Bronchial epithelial cell (primary cell): ENCODE measurements at regions not wholly inside any gene's neighbourhood (a gene's known extent, or its start where the extent isn't known, plus 50 kb on each side); places are given as distances from the start of the nearest gene placed in this dataset.

Source experiments
- DNase-seq: peaks from one replicate; pipeline ENCODE4 v3.0.0-alpha.2; 2010; ENCODE audit warnings: low read depth
- FAIRE-seq: peaks from 2 replicates; lab custom pipeline; 2011; peaks lifted over from hg19 to GRCh38; lab: Jason Lieb, UNC
- H3K27me3 ChIP-seq: 2 replicates; pipeline ENCODE4 v1.5.1; 2011; ENCODE audit warnings: low read length; ENCODE audit not compliant: control insufficient read depth, insufficient read depth
- H3K36me3 ChIP-seq: 2 replicates; pipeline ENCODE4 v1.5.1; 2011; ENCODE audit warnings: low read length; ENCODE audit not compliant: control insufficient read depth, insufficient read depth
- H3K4me3 ChIP-seq: 2 replicates; pipeline ENCODE4 v1.5.1; 2011; ENCODE audit warnings: mild to moderate bottlenecking, low read depth, low read length, control low read depth
- TF ChIP-seq, protein P1 (sequence below): IDR thresholded peaks from 2 replicates; pipeline ENCODE4 v1.5.1; 2011; ENCODE audit warnings: mild to moderate bottlenecking, moderate library complexity, low read length, control low read depth, inconsistent platforms; ENCODE audit not compliant: insufficient read depth, severe bottlenecking

DNA sequence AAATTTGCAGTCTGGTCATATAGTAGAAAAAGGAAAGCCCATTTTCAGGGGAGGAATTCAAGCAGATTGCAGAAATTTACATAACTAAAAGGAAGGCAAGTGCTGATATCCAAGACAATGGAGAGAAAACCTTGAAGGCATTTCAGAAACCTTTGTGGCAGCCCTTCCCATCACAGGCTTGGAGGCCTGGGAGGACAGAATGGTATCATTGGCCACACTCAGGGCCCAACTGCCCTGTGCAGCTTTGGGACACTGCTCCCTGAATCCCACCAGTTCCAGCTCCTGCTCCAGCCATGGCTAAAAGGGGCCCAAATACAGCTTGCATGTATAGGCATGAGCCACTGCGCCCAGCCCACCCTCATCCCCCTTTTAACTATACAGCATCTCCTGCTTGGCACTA lies 81.1 kb upstream of the NYAP2 start:
- Histone ChIP-seq H3K27me3 (no peaks in the 10 kb centered on the region), H3K4me3 (no peak overlapping the region), H3K36me3 (no peaks in the 10 kb centered on the region)
- TF ChIP-seq, protein P1, sequence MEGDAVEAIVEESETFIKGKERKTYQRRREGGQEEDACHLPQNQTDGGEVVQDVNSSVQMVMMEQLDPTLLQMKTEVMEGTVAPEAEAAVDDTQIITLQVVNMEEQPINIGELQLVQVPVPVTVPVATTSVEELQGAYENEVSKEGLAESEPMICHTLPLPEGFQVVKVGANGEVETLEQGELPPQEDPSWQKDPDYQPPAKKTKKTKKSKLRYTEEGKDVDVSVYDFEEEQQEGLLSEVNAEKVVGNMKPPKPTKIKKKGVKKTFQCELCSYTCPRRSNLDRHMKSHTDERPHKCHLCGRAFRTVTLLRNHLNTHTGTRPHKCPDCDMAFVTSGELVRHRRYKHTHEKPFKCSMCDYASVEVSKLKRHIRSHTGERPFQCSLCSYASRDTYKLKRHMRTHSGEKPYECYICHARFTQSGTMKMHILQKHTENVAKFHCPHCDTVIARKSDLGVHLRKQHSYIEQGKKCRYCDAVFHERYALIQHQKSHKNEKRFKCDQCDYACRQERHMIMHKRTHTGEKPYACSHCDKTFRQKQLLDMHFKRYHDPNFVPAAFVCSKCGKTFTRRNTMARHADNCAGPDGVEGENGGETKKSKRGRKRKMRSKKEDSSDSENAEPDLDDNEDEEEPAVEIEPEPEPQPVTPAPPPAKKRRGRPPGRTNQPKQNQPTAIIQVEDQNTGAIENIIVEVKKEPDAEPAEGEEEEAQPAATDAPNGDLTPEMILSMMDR: no peak
- FAIRE-seq (no peak), DNase-seq (no peak)

- Histone ChIP-seq H3K27me3 (no peaks in the 10 kb centered on the region), H3K36me3 (no peaks in the 10 kb centered on the region), H3K4me3 (no peak overlapping the region)
- TF ChIP-seq, protein P1: no peak
- DNase-seq: no peak
- FAIRE-seq: no peak
Observed at GRCh38 chr2:225317186-225317585, 82.3 kb upstream of the NYAP2 start.

- DNase-seq (no peak), FAIRE-seq (no peak)
- H3K27me3 ChIP-seq: no peaks in the 10 kb centered on the region
- no peaks in the 10 kb centered on the region for H3K36me3 ChIP-seq
- no peak overlapping the region for H3K4me3 ChIP-seq
- TF ChIP-seq, protein P1: no peak
Observed at GRCh38 chr2:225310745-225311144, 88.8 kb upstream of the NYAP2 start.

- DNase-seq (no peak), FAIRE-seq (no peak)
- TF ChIP-seq, protein P1: no peak
- Histone ChIP-seq H3K36me3 (no peaks in the 10 kb centered on the region), H3K4me3 (no peak overlapping the region), H3K27me3 (no peaks in the 10 kb centered on the region)
Observed at GRCh38 chr2:225309516-225309915, 90.0 kb upstream of the NYAP2 start.

DNA sequence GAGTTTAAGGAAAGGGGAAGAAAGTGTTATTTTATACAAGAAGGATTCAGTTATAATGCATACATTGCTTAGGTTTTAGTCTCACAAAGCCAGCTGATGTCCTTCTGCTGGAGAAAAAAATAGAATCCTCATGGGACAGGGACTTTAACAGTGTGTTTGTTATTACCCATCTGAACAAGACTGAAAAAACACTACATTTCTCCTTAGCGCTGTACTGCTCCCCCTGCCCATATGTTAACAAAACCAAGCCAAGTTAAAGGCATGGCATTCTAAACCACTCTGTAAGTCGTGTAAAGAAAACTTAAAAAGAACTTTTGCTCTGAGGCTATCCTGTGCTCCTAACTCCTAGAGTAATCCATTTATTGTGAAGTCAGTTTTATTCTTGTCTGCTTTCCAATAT lies 102.6 kb upstream of the NYAP2 start:
- no peak for FAIRE-seq
- Histone ChIP-seq H3K4me3 (no peak overlapping the region), H3K36me3 (no peaks in the 10 kb centered on the region), H3K27me3 (no peaks in the 10 kb centered on the region)
- DNase-seq: no peak
- TF ChIP-seq, protein P1: no peak

DNA sequence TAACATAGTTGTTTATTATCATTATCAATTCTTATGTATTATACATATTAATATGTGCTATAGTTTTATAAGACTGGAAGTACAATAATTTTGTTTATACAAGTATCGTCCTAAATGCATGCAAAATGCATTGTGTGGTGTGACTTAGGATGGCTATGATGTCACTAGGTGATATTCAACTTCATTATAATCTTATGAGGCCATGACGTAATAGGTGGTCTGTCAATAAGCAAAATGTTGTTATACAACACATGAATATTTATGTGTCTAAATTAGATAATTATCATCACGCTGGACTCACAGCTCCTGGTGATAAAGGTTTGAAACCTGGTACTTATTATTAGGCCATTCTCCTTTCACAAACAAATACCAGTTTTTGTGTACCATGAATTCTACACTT lies 104.4 kb upstream of the NYAP2 start:
- Histone ChIP-seq H3K36me3 (no peaks in the 10 kb centered on the region), H3K4me3 (no peak overlapping the region), H3K27me3 (no peaks in the 10 kb centered on the region)
- TF ChIP-seq, protein P1: no peak
- FAIRE-seq (no peak), DNase-seq (no peak)
